Right lobe of liver (tissue), 6 donors: ENCODE measurements at regions not wholly inside any gene's neighbourhood (a gene's known extent, or its start where the extent isn't known, plus 50 kb on each side); places are given as distances from the start of the nearest gene placed in this dataset.

Experiments
- ATAC-seq, 4 donors: fragments of 200-7000 bp; cut with Tn5 transposase; one replicate each; pipeline ENCODE4 v1.9.1; 2020; ENCODE audit warnings: mild to moderate bottlenecking in 4 of 4, moderate library complexity in 4 of 4
- DNase-seq, 3 donors: peaks; one replicate each; pipeline ENCODE4 v3.0.0-alpha.2; 2020
- H3K27ac ChIP-seq, 3 donors: fragments of 200-600 bp; one replicate each; pipeline ENCODE4 v1.8.0; 2022
- H3K27me3 ChIP-seq, 2 donors: fragments of 200-600 bp; one replicate each; pipeline ENCODE4 v1.8.0; 2022
- H3K36me3 ChIP-seq, 4 donors: fragments of 200-600 bp; sonication (generic) in 1 of 4; one replicate each; pipeline versions ENCODE4 v1.5.1 to v1.8.0; 2017 to 2022; ENCODE audit warnings: control low read depth in 1 of 4
- H3K4me1 ChIP-seq, 4 donors: fragments of 200-600 bp; sonication (generic) in 1 of 4; one replicate each; pipeline versions ENCODE4 v1.5.1 to v1.8.0; 2017 to 2022; ENCODE audit warnings: control low read depth in 1 of 4
- H3K4me3 ChIP-seq, 3 donors: fragments of 200-600 bp; one replicate each; pipeline ENCODE4 v1.8.0; 2022
- H3K9me3 ChIP-seq, 4 donors: fragments of 200-600 bp; sonication (generic) in 1 of 4; one replicate each; pipeline versions ENCODE4 v1.5.1 to v1.8.0; 2017 to 2022; ENCODE audit warnings: control low read depth in 1 of 4
- POLR2A ChIP-seq: fragments of 450-650 bp; IDR thresholded peaks from one replicate; pipeline ENCODE4 v1.6.1; 2017; ENCODE audit warnings: antibody characterized with exemption, mild to moderate bottlenecking
- WGBS: methylation state at CpG from one replicate; pipeline ENCODE4 v1.1.6; 2018; ENCODE audit warnings: low coverage, low lambda C conversion rate; ENCODE audit not compliant: insufficient coverage; ENCODE audit errors: missing lambda C conversion rate; 5-methylcytosine and 5-hydroxymethylcytosine counted together
- intact Hi-C, 2 donors: fragments of 100-400 bp; cut with DNase I; formaldehyde crosslinking; loops; one replicate each; pipeline versions ENCODE4 v1.11.2 to v1.14.1; 2022
- TF ChIP-seq, protein P1 (sequence below), 4 donors: fragments of 200-600 bp in 3 of 4; fragments of 450-650 bp in 1 of 4; IDR thresholded peaks; one replicate each; pipeline versions ENCODE4 v1.5.1 to v1.8.0; 2016 to 2022; ENCODE audit warnings: antibody characterized with exemption in 4 of 4, mild to moderate bottlenecking in 2 of 4
- donor health status: DM: no; HTN: yes; CAD: no.
- donor health status: DM: no; HTN: no; CAD: no.
- donor health status: DM: no; HTN: no; CAD: no.
- donor health status: DM: no; HTN: yes; CAD: no.
- donor health status: DM: no; HTN: yes; CAD: no.

DNA sequence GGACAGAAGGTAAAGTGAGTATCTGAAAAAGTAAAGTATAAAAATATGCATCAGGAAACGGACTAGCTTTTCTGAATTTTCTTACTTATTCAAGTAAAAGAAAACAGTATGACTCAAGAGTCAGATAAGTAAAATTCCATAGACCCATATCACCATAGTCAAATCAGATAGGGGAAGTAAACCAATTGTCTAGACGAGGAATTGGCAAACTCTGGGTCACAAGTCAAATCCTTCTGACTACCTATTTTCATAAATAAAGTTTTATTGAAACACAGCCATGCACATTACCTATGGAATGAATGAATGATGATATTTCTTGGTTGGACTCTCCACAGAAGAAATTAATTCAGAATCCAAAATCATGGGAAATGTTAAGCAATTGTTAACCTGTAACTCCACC is 59.1 kb upstream of the TMC1 start:
- Histone ChIP-seq H3K27ac (no peak overlapping the region), H3K36me3 (no peaks in the 10 kb centered on the region), H3K9me3 (no peaks in the 10 kb centered on the region), H3K4me1 (peaks cover 0 to 31% (median 0%) of the 10 kb centered on the region in 4 donors), H3K27me3 (no peaks in the 10 kb centered on the region), H3K4me3 (no peak overlapping the region)
- ATAC-seq: no peak
- 61% methylated on average over 2 of the region's 2 CpGs for WGBS
- intact Hi-C loops: no loop called here
- TF ChIP-seq POLR2A: no peak
- TF ChIP-seq, protein P1, sequence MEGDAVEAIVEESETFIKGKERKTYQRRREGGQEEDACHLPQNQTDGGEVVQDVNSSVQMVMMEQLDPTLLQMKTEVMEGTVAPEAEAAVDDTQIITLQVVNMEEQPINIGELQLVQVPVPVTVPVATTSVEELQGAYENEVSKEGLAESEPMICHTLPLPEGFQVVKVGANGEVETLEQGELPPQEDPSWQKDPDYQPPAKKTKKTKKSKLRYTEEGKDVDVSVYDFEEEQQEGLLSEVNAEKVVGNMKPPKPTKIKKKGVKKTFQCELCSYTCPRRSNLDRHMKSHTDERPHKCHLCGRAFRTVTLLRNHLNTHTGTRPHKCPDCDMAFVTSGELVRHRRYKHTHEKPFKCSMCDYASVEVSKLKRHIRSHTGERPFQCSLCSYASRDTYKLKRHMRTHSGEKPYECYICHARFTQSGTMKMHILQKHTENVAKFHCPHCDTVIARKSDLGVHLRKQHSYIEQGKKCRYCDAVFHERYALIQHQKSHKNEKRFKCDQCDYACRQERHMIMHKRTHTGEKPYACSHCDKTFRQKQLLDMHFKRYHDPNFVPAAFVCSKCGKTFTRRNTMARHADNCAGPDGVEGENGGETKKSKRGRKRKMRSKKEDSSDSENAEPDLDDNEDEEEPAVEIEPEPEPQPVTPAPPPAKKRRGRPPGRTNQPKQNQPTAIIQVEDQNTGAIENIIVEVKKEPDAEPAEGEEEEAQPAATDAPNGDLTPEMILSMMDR (IDR thresholded peaks at IDR 0.05): no peak
- no peak for DNase-seq

DNA sequence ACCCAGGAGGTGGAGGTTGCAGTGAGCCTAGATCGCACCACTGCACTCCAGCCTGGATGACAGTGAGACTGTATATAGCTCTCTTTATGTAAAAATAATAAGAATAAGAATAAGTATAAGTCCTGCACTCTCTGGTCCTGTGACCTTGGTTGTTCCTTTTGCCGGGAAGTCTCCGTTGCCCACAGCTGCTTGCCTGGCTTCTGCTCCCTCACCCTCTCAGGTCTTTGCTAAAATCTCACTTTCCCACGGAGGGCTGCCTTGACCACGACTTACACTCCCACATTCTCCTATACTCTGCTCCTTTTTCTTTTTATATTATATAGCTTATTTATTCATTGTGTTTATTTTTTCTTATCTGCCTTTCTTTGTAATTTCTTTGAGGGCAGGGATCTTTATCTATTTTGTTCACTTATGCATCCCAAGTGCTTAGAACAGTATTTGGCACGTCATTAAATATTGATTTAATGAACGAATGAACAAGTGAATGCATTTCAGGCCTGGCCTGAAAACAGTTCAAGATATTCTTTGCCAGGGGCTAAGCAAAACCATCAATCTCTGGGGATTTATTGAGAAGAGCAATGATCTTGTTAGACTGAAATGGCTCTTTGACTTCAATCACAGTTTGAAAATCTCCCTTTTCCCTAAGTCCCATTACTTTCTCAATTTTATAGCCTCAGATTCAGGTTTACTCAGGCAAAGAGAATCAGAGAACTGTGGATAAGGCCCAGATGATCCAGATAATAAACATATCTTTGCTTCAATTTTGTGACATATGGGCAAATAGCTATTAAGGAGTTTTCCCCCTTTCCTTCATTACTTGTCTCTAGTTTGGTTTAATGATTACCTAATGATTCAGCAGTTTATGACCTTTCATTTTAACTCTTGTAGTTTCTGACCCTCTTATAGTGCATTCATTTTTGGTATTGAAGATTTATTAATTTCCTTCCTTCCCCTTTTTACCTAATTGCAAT is 60.8 kb upstream of the TMC1 start:
- DNase-seq (no peak), ATAC-seq (peak; percentile 67 to 87 (median 74))
- Histone ChIP-seq H3K4me1 (peaks cover 0 to 36% (median under 1%) of the 10 kb centered on the region in 4 donors), H3K27me3 (no peaks in the 10 kb centered on the region), H3K36me3 (no peaks in the 10 kb centered on the region), H3K27ac (peak overlapping the region; percentile 24 to 85 (median 80)), H3K9me3 (no peaks in the 10 kb centered on the region), H3K4me3 (no peak overlapping the region)
- TF ChIP-seq, protein P1 (IDR thresholded peaks at IDR 0.05): no peak
- no peak for TF ChIP-seq POLR2A
- intact Hi-C loops: no loop called here
- 37% methylated on average over 6 of the region's 7 CpGs for WGBS

DNA sequence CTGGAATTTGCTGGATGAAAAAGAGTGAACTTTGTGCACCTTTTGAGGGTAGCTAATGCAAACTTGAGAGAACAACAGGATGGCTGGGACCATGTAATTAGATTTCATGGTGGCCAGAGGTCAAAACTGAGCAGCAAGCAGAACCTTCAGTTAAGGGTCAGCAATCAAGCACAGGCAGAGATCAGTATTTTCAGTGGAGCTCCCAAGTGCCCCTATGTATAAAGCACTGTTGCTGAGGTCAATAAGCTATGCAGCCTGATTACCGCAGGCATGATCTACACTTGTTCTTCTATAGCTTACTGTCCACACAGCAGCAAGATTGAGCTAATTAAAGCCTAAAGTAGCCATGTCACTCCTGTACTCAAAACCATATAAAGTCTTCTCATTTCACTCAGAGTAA is 62.1 kb upstream of the TMC1 start:
- ATAC-seq (peak in 1 of 4 donors; percentile 42), DNase-seq (no peak)
- WGBS: no CpG with 5 or more reads among the region's 1 CpG
- Histone ChIP-seq H3K4me3 (no peak overlapping the region), H3K27ac (peak overlapping the region in 2 of 3 donors; percentile 2 to 41), H3K9me3 (no peaks in the 10 kb centered on the region), H3K4me1 (peaks cover 0 to 46% (median under 1%) of the 10 kb centered on the region in 4 donors), H3K27me3 (no peaks in the 10 kb centered on the region), H3K36me3 (no peaks in the 10 kb centered on the region)
- no peak for TF ChIP-seq POLR2A
- TF ChIP-seq, protein P1 (IDR thresholded peaks at IDR 0.05): no peak
- intact Hi-C loops: no loop called here

DNA sequence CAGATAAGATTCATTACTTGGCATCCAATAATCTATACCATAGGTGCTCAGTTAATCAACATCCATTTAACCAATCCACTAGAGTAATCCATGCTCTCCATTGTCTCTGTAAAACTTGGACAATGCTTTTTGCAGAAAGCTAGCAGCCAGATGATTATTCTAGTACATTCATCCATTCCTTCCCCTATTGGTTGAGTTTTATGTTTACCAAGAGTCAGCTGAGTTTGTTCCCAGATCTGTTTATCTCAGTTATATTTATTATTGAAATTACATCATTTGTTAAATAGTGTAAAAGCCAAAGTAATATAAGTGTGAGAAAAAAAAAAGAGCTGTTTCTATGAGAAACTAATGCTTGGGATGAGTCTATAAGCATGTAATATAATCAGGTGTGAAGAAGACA is 63.3 kb upstream of the TMC1 start:
- Histone ChIP-seq H3K4me3 (no peak overlapping the region), H3K27ac (peak overlapping the region in 2 of 3 donors; percentile 9 to 41)
- intact Hi-C loops: no loop called here

More for the DNA sequence above, 63.3 kb upstream of the TMC1 start:
- no peak for DNase-seq
- H3K36me3 ChIP-seq: no peaks in the 10 kb centered on the region
- ATAC-seq: peak in 2 of 4 donors; percentile 12 to 48
- H3K27me3 ChIP-seq: no peaks in the 10 kb centered on the region
- peaks cover 0 to 49% (median 3%) of the 10 kb centered on the region in 4 donors for H3K4me1 ChIP-seq
- H3K9me3 ChIP-seq: no peaks in the 10 kb centered on the region
- TF ChIP-seq, protein P1 (IDR thresholded peaks at IDR 0.05): no peak
- no peak for TF ChIP-seq POLR2A
